ENCODE measurements at regions not wholly inside any gene's neighbourhood (a gene's known extent, or its start where the extent isn't known, plus 50 kb on each side); places are given as distances from the start of the nearest gene placed in this dataset.

DNA sequence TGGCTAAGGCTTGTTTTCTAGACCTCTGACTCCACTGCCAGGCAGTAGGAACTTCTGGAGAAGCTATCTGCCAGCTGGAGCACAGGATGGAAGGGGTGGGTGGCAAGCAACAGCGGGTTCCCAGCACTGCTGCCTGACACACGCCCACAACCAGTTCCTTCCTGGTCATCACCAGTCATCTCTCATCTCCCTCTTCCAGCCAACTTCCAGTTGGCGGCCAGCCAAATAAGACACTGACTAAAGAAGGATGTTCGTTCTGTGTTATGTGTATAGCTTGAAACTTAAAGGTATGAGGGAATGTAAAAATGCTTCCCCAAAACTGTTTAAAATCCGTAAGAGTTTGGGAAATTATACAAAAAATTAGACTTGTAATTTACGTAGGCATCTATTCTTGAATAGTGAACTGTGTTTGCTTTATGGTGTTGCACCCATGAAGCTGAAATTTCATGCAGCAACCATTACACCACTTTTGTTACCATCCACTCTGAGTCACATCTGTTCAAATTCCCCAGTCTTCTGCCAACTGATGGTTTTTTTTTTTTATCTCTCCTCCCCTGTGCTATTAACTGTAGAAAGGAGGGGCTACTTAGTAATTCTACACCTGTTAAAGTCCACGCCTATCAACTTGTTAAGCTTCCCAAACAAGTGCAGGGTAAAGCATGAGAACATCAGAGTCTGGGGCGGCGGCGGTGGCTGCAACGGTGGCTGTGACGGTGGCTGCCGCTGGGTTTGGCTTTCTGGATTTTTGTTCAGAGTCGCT, 86.2 kb upstream of the FRY start:
- no peak overlapping the region for H3K4me3 ChIP-seq (ENCODE audit: low read depth, low read length)
- no peak for DNase-seq (ENCODE audit: low read depth)
- TF ChIP-seq POLR2A (IDR thresholded peaks at IDR 0.05; ENCODE audit: extremely low read depth, insufficient read length) (no peak), MYC (IDR thresholded peaks at IDR 0.05; ENCODE audit: low read depth, low read length) (no peak)
- TF ChIP-seq, protein P1, sequence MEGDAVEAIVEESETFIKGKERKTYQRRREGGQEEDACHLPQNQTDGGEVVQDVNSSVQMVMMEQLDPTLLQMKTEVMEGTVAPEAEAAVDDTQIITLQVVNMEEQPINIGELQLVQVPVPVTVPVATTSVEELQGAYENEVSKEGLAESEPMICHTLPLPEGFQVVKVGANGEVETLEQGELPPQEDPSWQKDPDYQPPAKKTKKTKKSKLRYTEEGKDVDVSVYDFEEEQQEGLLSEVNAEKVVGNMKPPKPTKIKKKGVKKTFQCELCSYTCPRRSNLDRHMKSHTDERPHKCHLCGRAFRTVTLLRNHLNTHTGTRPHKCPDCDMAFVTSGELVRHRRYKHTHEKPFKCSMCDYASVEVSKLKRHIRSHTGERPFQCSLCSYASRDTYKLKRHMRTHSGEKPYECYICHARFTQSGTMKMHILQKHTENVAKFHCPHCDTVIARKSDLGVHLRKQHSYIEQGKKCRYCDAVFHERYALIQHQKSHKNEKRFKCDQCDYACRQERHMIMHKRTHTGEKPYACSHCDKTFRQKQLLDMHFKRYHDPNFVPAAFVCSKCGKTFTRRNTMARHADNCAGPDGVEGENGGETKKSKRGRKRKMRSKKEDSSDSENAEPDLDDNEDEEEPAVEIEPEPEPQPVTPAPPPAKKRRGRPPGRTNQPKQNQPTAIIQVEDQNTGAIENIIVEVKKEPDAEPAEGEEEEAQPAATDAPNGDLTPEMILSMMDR (IDR thresholded peaks at IDR 0.05; ENCODE audit: low read depth, low read length), result no peak
- TF ChIP-seq, protein P2, sequence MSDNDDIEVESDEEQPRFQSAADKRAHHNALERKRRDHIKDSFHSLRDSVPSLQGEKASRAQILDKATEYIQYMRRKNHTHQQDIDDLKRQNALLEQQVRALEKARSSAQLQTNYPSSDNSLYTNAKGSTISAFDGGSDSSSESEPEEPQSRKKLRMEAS (IDR thresholded peaks at IDR 0.05; ENCODE audit: low read depth, low read length), result no peak

DNA sequence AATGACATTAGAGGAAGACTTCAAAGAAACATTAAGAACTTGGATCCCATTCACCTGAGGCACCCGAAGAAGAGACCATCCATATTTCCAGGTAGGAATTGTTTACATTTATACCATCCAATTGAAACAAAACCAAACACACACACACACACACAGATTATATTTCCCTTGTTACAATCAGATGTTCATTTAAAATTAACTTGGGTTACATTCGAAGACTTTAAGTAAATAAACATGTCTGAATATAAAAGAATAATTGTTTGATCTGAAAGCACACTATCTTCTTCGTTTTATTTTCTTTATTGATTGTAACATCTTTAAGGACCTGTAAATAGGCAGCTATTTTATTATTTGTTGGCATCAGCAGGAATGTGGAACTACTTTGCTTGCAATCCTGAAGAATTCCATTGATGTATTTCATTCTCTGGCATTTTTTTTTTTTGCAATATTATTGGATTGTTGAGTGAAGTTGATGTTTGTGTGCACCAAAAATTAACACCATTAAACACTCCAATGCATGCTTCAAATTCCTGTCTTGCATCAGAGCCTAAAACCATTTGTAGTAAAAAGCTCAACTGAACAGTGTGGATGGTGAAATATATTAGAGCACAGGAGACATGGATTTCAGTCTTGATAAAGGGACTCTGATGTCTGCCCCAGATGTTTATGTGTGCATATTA, 85.3 kb upstream of the FRY start:
- TF ChIP-seq POLR2A (IDR thresholded peaks at IDR 0.05; ENCODE audit: extremely low read depth, insufficient read length) (no peak), MYC (IDR thresholded peaks at IDR 0.05; ENCODE audit: low read depth, low read length) (no peak)
- TF ChIP-seq, protein P2 (IDR thresholded peaks at IDR 0.05; ENCODE audit: low read depth, low read length), result no peak
- TF ChIP-seq, protein P1 (IDR thresholded peaks at IDR 0.05; ENCODE audit: low read depth, low read length), result no peak
- DNase-seq (ENCODE audit: low read depth), result no peak
- no peak overlapping the region for H3K4me3 ChIP-seq (ENCODE audit: low read depth, low read length)

DNA sequence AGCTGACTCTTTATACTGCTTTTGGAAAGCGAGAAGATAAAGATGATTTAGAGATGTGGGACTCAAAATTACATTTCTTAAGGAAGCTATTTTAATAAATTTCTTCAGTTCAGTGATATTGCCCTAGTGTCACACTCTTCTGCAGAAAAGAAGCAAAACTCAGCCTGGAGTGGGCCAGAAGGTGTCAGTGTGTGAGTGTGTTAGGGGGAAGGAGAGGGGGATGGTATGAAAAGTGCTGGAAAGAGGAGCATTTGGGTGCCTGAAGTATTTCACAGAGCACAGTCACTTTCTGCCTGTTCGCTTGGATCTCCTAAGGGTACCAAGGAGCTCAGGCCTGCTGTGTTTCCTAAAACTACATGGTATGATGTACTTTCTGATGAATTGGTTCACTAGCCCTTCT, 84.5 kb upstream of the FRY start:
- TF ChIP-seq, protein P1 (IDR thresholded peaks at IDR 0.05; ENCODE audit: low read depth, low read length), result peak; percentile 1
- TF ChIP-seq, protein P2 (IDR thresholded peaks at IDR 0.05; ENCODE audit: low read depth, low read length), result no peak
- peak; percentile 47 for DNase-seq (ENCODE audit: low read depth)
- no peak overlapping the region for H3K4me3 ChIP-seq (ENCODE audit: low read depth, low read length)

DNA sequence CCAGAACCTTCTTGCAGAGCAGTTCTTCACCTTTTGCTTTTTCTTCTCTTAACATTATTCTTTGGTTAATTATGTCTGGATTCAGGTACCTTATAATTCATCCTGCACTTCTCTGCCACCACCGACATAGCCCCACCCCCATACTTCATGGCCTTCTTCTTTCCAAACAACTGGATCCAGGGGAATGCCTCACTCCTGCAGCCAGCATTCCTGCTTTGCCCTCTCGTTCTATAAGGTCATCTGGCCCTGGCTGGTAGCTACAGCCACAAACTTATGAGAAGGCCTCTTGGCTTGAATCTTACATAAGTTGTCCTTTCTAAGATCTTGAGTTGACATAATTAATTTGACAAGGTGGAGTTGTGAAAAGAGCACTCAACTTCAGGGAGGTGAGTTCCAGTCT, 84.1 kb upstream of the FRY start:
- DNase-seq (ENCODE audit: low read depth), result no peak
- H3K4me3 ChIP-seq (ENCODE audit: low read depth, low read length), result no peak overlapping the region
- TF ChIP-seq, protein P1 (IDR thresholded peaks at IDR 0.05; ENCODE audit: low read depth, low read length), result no peak
- TF ChIP-seq POLR2A (IDR thresholded peaks at IDR 0.05; ENCODE audit: extremely low read depth, insufficient read length) (no peak), MYC (IDR thresholded peaks at IDR 0.05; ENCODE audit: low read depth, low read length) (no peak)
- TF ChIP-seq, protein P2 (IDR thresholded peaks at IDR 0.05; ENCODE audit: low read depth, low read length), result no peak

DNA sequence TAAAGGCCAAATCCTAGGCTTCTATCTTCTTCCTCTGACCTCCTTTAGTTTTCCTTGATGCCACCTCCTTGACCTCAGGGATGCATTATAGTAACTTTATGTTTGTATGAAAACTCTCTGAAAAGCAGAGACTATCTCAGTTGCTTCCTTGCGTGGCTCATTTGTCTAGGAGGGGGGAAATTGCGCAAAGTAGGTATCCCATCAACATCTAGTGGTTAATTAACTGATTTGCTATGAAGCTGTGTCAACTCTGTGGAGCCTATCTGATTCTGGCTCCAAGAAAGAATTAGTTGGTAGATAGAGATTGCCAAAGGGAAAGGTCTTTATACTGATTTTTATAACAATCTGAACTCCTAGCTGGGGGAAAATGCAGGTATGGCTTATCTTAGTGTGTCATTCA, 82.1 kb upstream of the FRY start:
- TF ChIP-seq, protein P2 (IDR thresholded peaks at IDR 0.05; ENCODE audit: low read depth, low read length), result no peak
- TF ChIP-seq, protein P1 (IDR thresholded peaks at IDR 0.05; ENCODE audit: low read depth, low read length), result no peak
- TF ChIP-seq MYC (IDR thresholded peaks at IDR 0.05; ENCODE audit: low read depth, low read length) (no peak), POLR2A (IDR thresholded peaks at IDR 0.05; ENCODE audit: extremely low read depth, insufficient read length) (no peak)
- no peak overlapping the region for H3K4me3 ChIP-seq (ENCODE audit: low read depth, low read length)
- peak; percentile 61 for DNase-seq (ENCODE audit: low read depth)

All from NB4 (cell line).